ENCODE measurements at regions not wholly inside any gene's neighbourhood (a gene's known extent, or its start where the extent isn't known, plus 50 kb on each side); places are given as distances from the start of the nearest gene placed in this dataset.

GRCh38 chr4:30832639-30833038 lies 112.5 kb downstream of the PCDH7 start:
- H2BK5ac ChIP-seq (ENCODE audit: low read depth, low read length): no peak overlapping the region
- H2BK120ac ChIP-seq (replicated peaks; ENCODE audit: low read depth, low read length): no peak overlapping the region
- H4K20me1 ChIP-seq (replicated peaks in 1 of 2; ENCODE audit: control insufficient read depth in 1 of 2, insufficient read depth in 2 of 2, low read length in 2 of 2): no peaks in the 10 kb centered on the region
- no peaks in the 10 kb centered on the region for H3K23me2 ChIP-seq (ENCODE audit: low read depth, low read length)
- H3K56ac ChIP-seq (replicated peaks; ENCODE audit: insufficient read length, low read depth, low read length): no peak overlapping the region
- H3K14ac ChIP-seq (ENCODE audit: insufficient read length): no peak overlapping the region
- ChIA-PET POLR2A (ENCODE audit: partially characterized antibody) (no interaction called here), CTCF (ENCODE audit: partially characterized antibody) (no interaction called here)
- TF ChIP-seq MAX (IDR thresholded peaks at IDR 0.05): no peak
- no peak for TF ChIP-seq JUN (IDR thresholded peaks at IDR 0.05; ENCODE audit: low read depth, low read length)
- no peak for TF ChIP-seq SAP30 (IDR thresholded peaks at IDR 0.05; ENCODE audit: insufficient read depth, insufficient replicate concordance, low read length)
- TF ChIP-seq KDM1A (IDR thresholded peaks at IDR 0.05; ENCODE audit: borderline replicate concordance, low read length): no peak
- no peak for TF ChIP-seq JUND (IDR thresholded peaks at IDR 0.05; ENCODE audit: low read length)
- no peak for TF ChIP-seq YY1 (IDR thresholded peaks at IDR 0.05; ENCODE audit: low read depth, low read length)
- TF ChIP-seq TAF7 (optimal IDR thresholded peaks at IDR 0.05; ENCODE audit: borderline replicate concordance, low read depth, low read length): no peak
- H2AK5ac ChIP-seq (ENCODE audit: low read depth, low read length): no peak overlapping the region
- no peak overlapping the region for H3K27ac ChIP-seq (ENCODE audit: low read depth, low read length)
- 85% methylated on average over 2 of the region's 2 CpGs; no CpG with 5 or more reads in 1 of the 2 experiments for WGBS, 2 experiments (ENCODE audit: extremely low coverage in 1 of 2, insufficient coverage in 1 of 2, insufficient read length in 1 of 2, insufficient replicate concordance in 2 of 2, low coverage in 1 of 2, low lambda C conversion rate in 2 of 2, missing lambda C conversion rate in 1 of 2)
- no peaks in the 10 kb centered on the region for H3K9me3 ChIP-seq (ENCODE audit: insufficient read depth in 2 of 2, low read depth in 1 of 2, low read length in 1 of 2)
- H3K4me1 ChIP-seq (replicated peaks in 1 of 4; ENCODE audit: control insufficient read depth in 3 of 4, insufficient read depth in 4 of 4, low read length in 3 of 4): peaks cover 0 to 8% (median 0%) of the 10 kb centered on the region in 4 experiments; a peak in 1 of 7 replicates
- no peak overlapping the region for H2BK15ac ChIP-seq (ENCODE audit: low read length)
- H3K4me3 ChIP-seq (ENCODE audit: extremely low read depth in 1 of 4, insufficient read depth in 2 of 4, low read depth in 3 of 4, low read length in 4 of 4): no peak overlapping the region
- H3K18ac ChIP-seq (ENCODE audit: extremely low read depth, low read length): no peak overlapping the region
- no peak overlapping the region for H4K91ac ChIP-seq (replicated peaks; ENCODE audit: insufficient read length, low read length)
- no peaks in the 10 kb centered on the region for H3K79me2 ChIP-seq (ENCODE audit: control insufficient read depth in 1 of 2, insufficient read depth in 2 of 2, low read length in 2 of 2)
- H3K23ac ChIP-seq (ENCODE audit: insufficient read length): no peak overlapping the region
- DNase-seq (ENCODE audit: low read depth in 1 of 2, low spot score in 2 of 2) (no peak), FAIRE-seq (no peak)
- H2BK20ac ChIP-seq (ENCODE audit: low read length): no peak overlapping the region
- H3K27me3 ChIP-seq (replicated peaks in 1 of 4; ENCODE audit: control insufficient read depth in 3 of 4, extremely low read depth in 1 of 4, insufficient read depth in 3 of 4, low read length in 3 of 4): no peaks in the 10 kb centered on the region
- no peaks in the 10 kb centered on the region for H3K79me1 ChIP-seq (ENCODE audit: low read depth, low read length)
- H3K36me3 ChIP-seq (ENCODE audit: control insufficient read depth in 2 of 4, insufficient read depth in 4 of 4, low read length in 3 of 4): no peaks in the 10 kb centered on the region
- no peak overlapping the region for H3K4ac ChIP-seq (replicated peaks; ENCODE audit: insufficient read length, low read depth, low read length)
- no peak overlapping the region for H2BK12ac ChIP-seq (ENCODE audit: low read depth, low read length)
- H3K4me2 ChIP-seq (ENCODE audit: insufficient read depth in 1 of 2, low read depth in 2 of 2, low read length in 2 of 2): no peak overlapping the region
- H3K9ac ChIP-seq (replicated peaks in 1 of 4; ENCODE audit: extremely low read depth in 1 of 4, low read depth in 3 of 4, low read length in 3 of 4): no peak overlapping the region
- no peak overlapping the region for H4K8ac ChIP-seq (ENCODE audit: extremely low read depth, insufficient read depth, low read length)
- no peak overlapping the region for H4K5ac ChIP-seq (ENCODE audit: insufficient read length, low read depth, low read length)
- H2AFZ ChIP-seq (ENCODE audit: low read length): no peak overlapping the region
